ENCODE measurements at regions not wholly inside any gene's neighbourhood (a gene's known extent, or its start where the extent isn't known, plus 50 kb on each side); places are given as distances from the start of the nearest gene placed in this dataset.
"Not testable (repeated sequence)": the region's sequence is repeated elsewhere in the genome, so short reads cannot be mapped to it uniquely, and the experiment has no call there.

- no peak for TF ChIP-seq EP300 (IDR thresholded peaks at IDR 0.05)
- no peak for TF ChIP-seq CTCF (IDR thresholded peaks at IDR 0.05)
- no peak for TF ChIP-seq POLR2A (IDR thresholded peaks at IDR 0.05)
- no peak for TF ChIP-seq POLR2AphosphoS5 (IDR thresholded peaks at IDR 0.05)
- Histone ChIP-seq H3K27me3 (no peaks in the 10 kb centered on the region), H3K4me3 (no peak overlapping the region), H3K36me3 (no peaks in the 10 kb centered on the region), H3K4me1 (no peaks in the 10 kb centered on the region), H3K27ac (no peak overlapping the region), H3K9me3 (no peaks in the 10 kb centered on the region)
- intact Hi-C loops (cut with DNase I): no loop called here
- DNase-seq: no peak
- WGBS, 2 donors: 79 to 93% methylated on average over 2 of the region's 2 CpGs
These were observed 520.2 kb upstream of the NUDT12 start for GRCh38 chr5:104082754-104083153.

GRCh38 chr5:104081232-104081631, 518.6 kb upstream of the NUDT12 start:
- TF ChIP-seq POLR2A (IDR thresholded peaks at IDR 0.05): no peak
- TF ChIP-seq EP300 (IDR thresholded peaks at IDR 0.05): no peak
- no peak for TF ChIP-seq POLR2AphosphoS5 (IDR thresholded peaks at IDR 0.05)
- no peak for TF ChIP-seq CTCF (IDR thresholded peaks at IDR 0.05)
- Histone ChIP-seq H3K36me3 (no peaks in the 10 kb centered on the region), H3K9me3 (no peaks in the 10 kb centered on the region), H3K4me3 (no peak overlapping the region), H3K27ac (no peak overlapping the region), H3K27me3 (no peaks in the 10 kb centered on the region), H3K4me1 (no peaks in the 10 kb centered on the region)
- intact Hi-C loops (cut with DNase I): no loop called here
- no peak for DNase-seq

GRCh38 chr5:104080646-104081175, 518.1 kb upstream of the NUDT12 start:
- TF ChIP-seq POLR2A (IDR thresholded peaks at IDR 0.05) (no peak), EP300 (IDR thresholded peaks at IDR 0.05) (no peak), CTCF (IDR thresholded peaks at IDR 0.05) (no peak), POLR2AphosphoS5 (IDR thresholded peaks at IDR 0.05) (no peak)
- 72 to 77% methylated on average over 2 of the region's 2 CpGs for WGBS, 2 donors
- no peaks in the 10 kb centered on the region for H3K9me3 ChIP-seq
- DNase-seq: no peak
- no peaks in the 10 kb centered on the region for H3K27me3 ChIP-seq
- no peaks in the 10 kb centered on the region for H3K4me1 ChIP-seq
- intact Hi-C loops (cut with DNase I): no loop called here
- no peak overlapping the region for H3K4me3 ChIP-seq
- no peak overlapping the region for H3K27ac ChIP-seq
- H3K36me3 ChIP-seq: no peaks in the 10 kb centered on the region

- intact Hi-C loops (cut with DNase I); H3K27ac ChIP-seq; H3K27me3 ChIP-seq; H3K4me1 ChIP-seq; H3K36me3 ChIP-seq; H3K4me3 ChIP-seq; H3K9me3 ChIP-seq; DNase-seq: not testable (repeated sequence)
- 92 to 94% methylated on average over 28 to 29 of the region's 29 CpGs for WGBS, 2 donors
These were observed 517.5 kb upstream of the NUDT12 start for GRCh38 chr5:104079861-104080645.

- H3K4me3 ChIP-seq: no peak overlapping the region
- WGBS, 2 donors: 71 to 83% methylated on average over 2 of the region's 2 CpGs
- no peak for DNase-seq
- no peaks in the 10 kb centered on the region for H3K9me3 ChIP-seq
- no peaks in the 10 kb centered on the region for H3K36me3 ChIP-seq
- no peak overlapping the region for H3K27ac ChIP-seq
- intact Hi-C loops (cut with DNase I): no loop called here
- no peaks in the 10 kb centered on the region for H3K4me1 ChIP-seq
- H3K27me3 ChIP-seq: no peaks in the 10 kb centered on the region
- TF ChIP-seq POLR2A (IDR thresholded peaks at IDR 0.05): no peak
- no peak for TF ChIP-seq EP300 (IDR thresholded peaks at IDR 0.05)
- no peak for TF ChIP-seq POLR2AphosphoS5 (IDR thresholded peaks at IDR 0.05)
These were observed 509.3 kb upstream of the NUDT12 start for GRCh38 chr5:104071887-104072286.

All from sigmoid colon (tissue), 6 donors.